PC-3 (cell line): ENCODE measurements at regions not wholly inside any gene's neighbourhood (a gene's known extent, or its start where the extent isn't known, plus 50 kb on each side); places are given as distances from the start of the nearest gene placed in this dataset.

Experiments
- ATAC-seq: fragments of 200-7000 bp; cut with Tn5 transposase; 2 replicates; pipeline ENCODE4 v1.9.1; 2020; ENCODE audit warnings: mild to moderate bottlenecking, moderate library complexity
- BruUV-seq: library from RNA; stranded (reverse); fragments of 400-500 nt; replicated peaks from 2 replicates; lab custom pipeline; 2021; lab: Mats Ljungman, UMichigan
- CTCF ChIA-PET: fragments of 300-600 bp; sonication (Branson Sonifier 250); formaldehyde crosslinking; loops from one replicate; lab custom pipeline; 2022; ENCODE audit warnings: antibody characterized with exemption; lab: Charles Lee
- POLR2A ChIA-PET: fragments of 300-600 bp; sonication (Branson Sonifier 250); formaldehyde crosslinking; loops from one replicate; lab custom pipeline; 2022; ENCODE audit warnings: antibody characterized with exemption; ENCODE audit not compliant: unreplicated experiment; lab: Charles Lee
- DNase-seq: peaks from one replicate; pipeline ENCODE4 v3.0.0-alpha.2; 2015
- H2AFZ ChIP-seq: fragments of 300-600 bp; sonication (generic); 2 replicates; pipeline ENCODE4 v1.6.0; 2016; ENCODE audit warnings: antibody characterized with exemption, low read length
- H3F3A ChIP-seq: fragments of 300-600 bp; sonication (generic); one replicate; pipeline ENCODE4 v1.6.0; 2017; ENCODE audit warnings: antibody characterized with exemption, low read length, control low read depth, mild to moderate bottlenecking; ENCODE audit not compliant: unreplicated experiment
- H3K27ac ChIP-seq: fragments of 300-600 bp; sonication (generic); 2 replicates; pipeline ENCODE4 v1.5.1; 2016; ENCODE audit warnings: mild to moderate bottlenecking, low read length
- H3K27me3 ChIP-seq: fragments of 300-600 bp; sonication (generic); 2 replicates; pipeline ENCODE4 v1.6.1; 2016; ENCODE audit warnings: low read length, mixed read lengths
- H3K36me3 ChIP-seq: fragments of 300-600 bp; sonication (generic); 2 replicates; pipeline ENCODE4 v1.6.1; 2016; ENCODE audit warnings: low read depth, mixed run types, low read length, mixed read lengths
- H3K4me1 ChIP-seq: fragments of 300-600 bp; sonication (generic); 2 replicates; pipeline ENCODE4 v1.5.1; 2016; ENCODE audit warnings: low read length; ENCODE audit not compliant: insufficient read depth
- H3K4me2 ChIP-seq: fragments of 300-600 bp; sonication (generic); 2 replicates; pipeline ENCODE4 v1.6.0; 2016; ENCODE audit warnings: low read length
- H3K4me3 ChIP-seq: fragments of 300-600 bp; sonication (generic); 2 replicates; pipeline ENCODE4 v1.5.1; 2016; ENCODE audit warnings: mild to moderate bottlenecking, low read length, mixed read lengths
- H3K79me2 ChIP-seq: fragments of 300-600 bp; sonication (generic); 2 replicates; pipeline ENCODE4 v1.6.1; 2017; ENCODE audit warnings: low read length, mixed read lengths
- H3K9ac ChIP-seq: fragments of 300-600 bp; sonication (generic); 2 replicates; pipeline ENCODE4 v1.6.0; 2016; ENCODE audit warnings: mild to moderate bottlenecking, low read length
- H3K9me2 ChIP-seq: fragments of 300-600 bp; sonication (generic); replicated peaks from 2 replicates; pipeline ENCODE4 v1.6.1; 2016; ENCODE audit warnings: mixed run types, low read length, mixed read lengths
- H3K9me3 ChIP-seq: fragments of 300-600 bp; sonication (generic); 2 replicates; pipeline ENCODE4 v1.6.1; 2016; ENCODE audit warnings: low read length, mixed read lengths
- H4K20me1 ChIP-seq: fragments of 300-600 bp; sonication (generic); 2 replicates; pipeline ENCODE4 v1.6.1; 2016; ENCODE audit warnings: low read length, mixed read lengths
- EZH2 ChIP-seq: fragments of 300-600 bp; sonication (generic); IDR thresholded peaks from one replicate; pipeline ENCODE4 v1.6.1; 2017; ENCODE audit warnings: antibody characterized with exemption, mild to moderate bottlenecking, low read length; ENCODE audit not compliant: unreplicated experiment
- EZH2phosphoT487 ChIP-seq: fragments of 300-600 bp; sonication (generic); IDR thresholded peaks from 2 replicates; pipeline ENCODE4 v1.6.1; 2018; ENCODE audit warnings: mild to moderate bottlenecking, antibody characterized with exemption, low read length, borderline replicate concordance
- intact Hi-C: fragments of 100-400 bp; cut with micrococcal nuclease; formaldehyde crosslinking; loops from 2 replicates; pipeline ENCODE4 v1.9.0; 2023
- TF ChIP-seq, protein P1 (sequence below): fragments of 300-600 bp; sonication (generic); conservative IDR thresholded peaks from 2 replicates; pipeline ENCODE4 v1.5.1; 2017; ENCODE audit warnings: antibody characterized with exemption, low read depth, mild to moderate bottlenecking, low read length

GRCh38 chr7:33754933-33755928 lies 150.1 kb upstream of the BMPER start:
- H3K9me2 ChIP-seq, result no peaks in the 10 kb centered on the region
- no peaks in the 10 kb centered on the region for H3K9me3 ChIP-seq
- CTCF ChIA-PET, result interaction anchor here (1.3 kb wide), 1 partner anchor 296 kb away, joined by 6 read pairs; no protein-coding TSS in a partner anchor
- no peaks in the 10 kb centered on the region for H4K20me1 ChIP-seq
- no peaks in the 10 kb centered on the region for H3F3A ChIP-seq
- H3K4me1 ChIP-seq, result no peaks in the 10 kb centered on the region; the same call in 1 of the 2 replicates
- no peak overlapping the region for H3K4me2 ChIP-seq
- H3K9ac ChIP-seq, result no peak overlapping the region
- no peak overlapping the region for H2AFZ ChIP-seq
- no peaks in the 10 kb centered on the region for H3K27me3 ChIP-seq
- H3K79me2 ChIP-seq, result no peaks in the 10 kb centered on the region
- DNase-seq (no peak), ATAC-seq (no peak)
- POLR2A ChIA-PET, result no interaction called here
- TF ChIP-seq EZH2phosphoT487 (no peak), EZH2 (no peak)
- TF ChIP-seq, protein P1, sequence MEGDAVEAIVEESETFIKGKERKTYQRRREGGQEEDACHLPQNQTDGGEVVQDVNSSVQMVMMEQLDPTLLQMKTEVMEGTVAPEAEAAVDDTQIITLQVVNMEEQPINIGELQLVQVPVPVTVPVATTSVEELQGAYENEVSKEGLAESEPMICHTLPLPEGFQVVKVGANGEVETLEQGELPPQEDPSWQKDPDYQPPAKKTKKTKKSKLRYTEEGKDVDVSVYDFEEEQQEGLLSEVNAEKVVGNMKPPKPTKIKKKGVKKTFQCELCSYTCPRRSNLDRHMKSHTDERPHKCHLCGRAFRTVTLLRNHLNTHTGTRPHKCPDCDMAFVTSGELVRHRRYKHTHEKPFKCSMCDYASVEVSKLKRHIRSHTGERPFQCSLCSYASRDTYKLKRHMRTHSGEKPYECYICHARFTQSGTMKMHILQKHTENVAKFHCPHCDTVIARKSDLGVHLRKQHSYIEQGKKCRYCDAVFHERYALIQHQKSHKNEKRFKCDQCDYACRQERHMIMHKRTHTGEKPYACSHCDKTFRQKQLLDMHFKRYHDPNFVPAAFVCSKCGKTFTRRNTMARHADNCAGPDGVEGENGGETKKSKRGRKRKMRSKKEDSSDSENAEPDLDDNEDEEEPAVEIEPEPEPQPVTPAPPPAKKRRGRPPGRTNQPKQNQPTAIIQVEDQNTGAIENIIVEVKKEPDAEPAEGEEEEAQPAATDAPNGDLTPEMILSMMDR, result no peak
- no peaks in the 10 kb centered on the region for H3K36me3 ChIP-seq
- H3K27ac ChIP-seq, result no peak overlapping the region
- no peak overlapping the region for H3K4me3 ChIP-seq
- intact Hi-C loops, result loop anchor here (10.0 kb wide), 1 partner anchor 570 kb away; no protein-coding TSS in a partner anchor
- no TSS peak for BruUV-seq

GRCh38 chr7:33757050-33757449 lies 148.3 kb upstream of the BMPER start:
- no peak for ATAC-seq
- no peak overlapping the region for H3K4me2 ChIP-seq
- TF ChIP-seq EZH2phosphoT487, result no peak
- TF ChIP-seq EZH2, result no peak
- TF ChIP-seq, protein P1, result no peak

More at GRCh38 chr7:33757050-33757449, 148.3 kb upstream of the BMPER start:
- BruUV-seq, result no TSS peak
- H3F3A ChIP-seq, result no peaks in the 10 kb centered on the region
- H2AFZ ChIP-seq, result no peak overlapping the region
- no peaks in the 10 kb centered on the region for H3K9me3 ChIP-seq
- no peak overlapping the region for H3K9ac ChIP-seq
- H3K27ac ChIP-seq, result no peak overlapping the region
- H3K4me3 ChIP-seq, result no peak overlapping the region
- H3K36me3 ChIP-seq, result no peaks in the 10 kb centered on the region
- no peaks in the 10 kb centered on the region for H3K27me3 ChIP-seq
- ChIA-PET CTCF (no interaction called here), POLR2A (no interaction called here)
- no peaks in the 10 kb centered on the region for H3K9me2 ChIP-seq
- H4K20me1 ChIP-seq, result no peaks in the 10 kb centered on the region
- no peak for DNase-seq
- H3K79me2 ChIP-seq, result no peaks in the 10 kb centered on the region
- H3K4me1 ChIP-seq, result no peaks in the 10 kb centered on the region; the same call in 1 of the 2 replicates
- intact Hi-C loops, result loop anchor here (1.0 to 10.0 kb wide), 4 partner anchors 138 to 572 kb away; no protein-coding TSS in a partner anchor
